ENCODE measurements at regions not wholly inside any gene's neighbourhood (a gene's known extent, or its start where the extent isn't known, plus 50 kb on each side); places are given as distances from the start of the nearest gene placed in this dataset.

- TF ChIP-seq CTCF (IDR thresholded peaks at IDR 0.05) (no peak), POLR2A (IDR thresholded peaks at IDR 0.05) (no peak)
Measured at GRCh38 chr2:107132070-107132469, 246.1 kb upstream of the ST6GAL2 start.

All from esophagus squamous epithelium (tissue), 4 donors.